HL-60 (cell line): ENCODE measurements at regions not wholly inside any gene's neighbourhood (a gene's known extent, or its start where the extent isn't known, plus 50 kb on each side); places are given as distances from the start of the nearest gene placed in this dataset.

Experiments
- DNase-seq, 2 experiments: peaks; one replicate each; pipeline ENCODE4 v3.0.0-alpha.2; 2010 to 2020; ENCODE audit warnings: low read depth in 1 of 2, low spot score in 1 of 2
- H3K27ac ChIP-seq: fragments of 250-450 bp; sonication (Bioruptor Pico); replicated peaks from 2 replicates; pipeline ENCODE4 v1.5.1; 2020; ENCODE audit warnings: mild to moderate bottlenecking, moderate library complexity
- H3K27me3 ChIP-seq: fragments of 250-450 bp; sonication (Bioruptor Pico); 2 replicates; pipeline ENCODE4 v1.5.1; 2021; ENCODE audit warnings: mild to moderate bottlenecking, moderate library complexity; ENCODE audit not compliant: insufficient read depth, poor library complexity, severe bottlenecking
- H3K4me3 ChIP-seq: replicated peaks from 2 replicates; pipeline ENCODE4 v1.5.1; 2011; ENCODE audit warnings: mild to moderate bottlenecking, control low read depth, low read length; ENCODE audit not compliant: insufficient read depth
- CTCF ChIP-seq: IDR thresholded peaks from one replicate; pipeline ENCODE4 v1.5.1; 2011; ENCODE audit warnings: low read length, control low read depth, inconsistent platforms; ENCODE audit not compliant: insufficient read depth
- GABPA ChIP-seq: IDR thresholded peaks from 2 replicates; pipeline ENCODE4 v1.6.1; 2012; ENCODE audit warnings: low read depth
- POLR2AphosphoS5 ChIP-seq: IDR thresholded peaks from 2 replicates; pipeline ENCODE4 v1.6.1; 2012; ENCODE audit warnings: low read depth
- REST ChIP-seq: IDR thresholded peaks from 2 replicates; pipeline ENCODE4 v1.6.1; 2012; ENCODE audit warnings: low read depth; ENCODE audit not compliant: insufficient replicate concordance
- SPI1 ChIP-seq: IDR thresholded peaks from 2 replicates; pipeline ENCODE4 v1.6.1; 2012; ENCODE audit warnings: low read depth, mild to moderate bottlenecking, borderline replicate concordance

- no peak overlapping the region for H3K4me3 ChIP-seq
- no peaks in the 10 kb centered on the region for H3K27me3 ChIP-seq
- TF ChIP-seq CTCF (no peak), GABPA (no peak), POLR2AphosphoS5 (no peak), REST (no peak), SPI1 (no peak)
- no peak for DNase-seq
- H3K27ac ChIP-seq: no peak overlapping the region
Measured at GRCh38 chr21:14711287-14711686, 165.2 kb upstream of the SAMSN1 start.

GRCh38 chr21:14707511-14708020 is 161.5 kb upstream of the SAMSN1 start:
- no peak overlapping the region for H3K4me3 ChIP-seq
- TF ChIP-seq GABPA (no peak), POLR2AphosphoS5 (no peak), SPI1 (no peak), CTCF (no peak), REST (no peak)
- DNase-seq: no peak
- no peaks in the 10 kb centered on the region for H3K27me3 ChIP-seq
- no peak overlapping the region for H3K27ac ChIP-seq

GRCh38 chr21:14706712-14707510 is 160.8 kb upstream of the SAMSN1 start:
- Histone ChIP-seq H3K27ac (no peak overlapping the region), H3K27me3 (no peaks in the 10 kb centered on the region), H3K4me3 (no peak overlapping the region)
- no peak for DNase-seq
- TF ChIP-seq GABPA: no peak
- no peak for TF ChIP-seq CTCF
- no peak for TF ChIP-seq POLR2AphosphoS5
- TF ChIP-seq SPI1: no peak
- no peak for TF ChIP-seq REST
